Stimulated activated CD8-positive, alpha-beta memory T cell treated with anti-CD3 and anti-CD28 coated beads, Interleukin-12 subunit alpha, Interleukin-12 subunit beta, amount 100 ng/mL, for 24 hours (primary cell): ENCODE measurements at regions not wholly inside any gene's neighbourhood (a gene's known extent, or its start where the extent isn't known, plus 50 kb on each side); places are given as distances from the start of the nearest gene placed in this dataset.

Experiments
- DNase-seq: peaks from one replicate; pipeline ENCODE4 v3.0.0-alpha.2; 2020; ENCODE audit errors: extremely low read depth

DNA sequence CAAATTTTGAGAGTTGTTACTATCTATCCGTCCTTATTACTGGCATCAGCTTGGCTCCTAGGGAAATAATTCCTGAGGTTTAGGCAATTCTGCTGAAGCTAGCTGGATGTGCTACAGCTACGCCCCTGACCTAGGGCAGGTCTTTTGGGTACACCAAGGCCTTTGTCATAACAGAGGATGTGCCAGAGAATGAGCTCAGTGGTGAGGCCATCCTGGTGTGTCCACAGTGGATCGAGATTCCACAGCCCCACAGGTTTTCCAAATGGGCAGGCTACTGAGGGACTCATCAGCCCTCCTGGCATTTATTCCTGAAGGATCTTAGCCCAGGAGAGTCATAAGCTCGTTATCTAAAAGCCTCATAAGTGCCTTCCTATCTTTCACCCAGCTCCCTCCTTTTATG is 475.2 kb upstream of the USP24 start:
- no peak for DNase-seq

DNA sequence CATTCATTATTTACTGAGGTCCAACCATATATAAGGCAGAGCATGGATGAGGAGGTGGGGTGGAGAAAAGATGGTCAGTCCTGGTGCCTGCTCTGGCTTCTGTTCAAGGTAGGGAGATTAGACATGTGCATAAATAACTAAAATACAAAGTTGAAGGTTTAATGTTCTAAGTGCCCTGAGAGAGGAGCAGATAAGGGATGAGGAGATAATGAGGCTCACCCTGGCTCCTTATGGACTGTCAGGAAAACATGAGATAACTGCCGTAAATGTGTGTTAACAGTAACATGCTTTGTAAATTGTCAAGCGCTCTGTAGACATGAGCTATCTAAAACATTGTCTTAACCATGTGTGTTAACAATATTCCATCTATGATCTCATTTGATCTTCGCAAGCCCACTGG is 474.6 kb upstream of the USP24 start:
- DNase-seq: no peak

DNA sequence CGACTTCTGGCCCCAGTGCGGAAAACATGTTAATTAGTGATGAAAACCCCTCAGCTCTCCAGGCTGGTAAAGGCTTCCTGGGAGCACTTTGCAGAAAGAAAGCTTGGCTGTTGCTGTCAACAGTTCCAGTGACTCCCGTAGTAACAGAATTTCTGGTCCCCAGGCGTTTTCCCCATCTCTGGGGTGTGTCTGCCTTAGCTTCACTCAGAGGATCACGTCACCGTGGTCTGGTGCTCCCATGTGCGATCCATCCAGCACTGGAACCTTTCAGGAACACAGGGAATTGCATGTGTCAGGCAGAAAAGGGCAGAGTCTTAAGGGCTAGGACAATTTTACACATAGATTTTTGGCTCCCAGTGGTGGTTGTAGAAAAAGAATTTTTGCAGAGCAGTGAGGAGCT is 470.4 kb upstream of the USP24 start:
- DNase-seq: no peak

DNA sequence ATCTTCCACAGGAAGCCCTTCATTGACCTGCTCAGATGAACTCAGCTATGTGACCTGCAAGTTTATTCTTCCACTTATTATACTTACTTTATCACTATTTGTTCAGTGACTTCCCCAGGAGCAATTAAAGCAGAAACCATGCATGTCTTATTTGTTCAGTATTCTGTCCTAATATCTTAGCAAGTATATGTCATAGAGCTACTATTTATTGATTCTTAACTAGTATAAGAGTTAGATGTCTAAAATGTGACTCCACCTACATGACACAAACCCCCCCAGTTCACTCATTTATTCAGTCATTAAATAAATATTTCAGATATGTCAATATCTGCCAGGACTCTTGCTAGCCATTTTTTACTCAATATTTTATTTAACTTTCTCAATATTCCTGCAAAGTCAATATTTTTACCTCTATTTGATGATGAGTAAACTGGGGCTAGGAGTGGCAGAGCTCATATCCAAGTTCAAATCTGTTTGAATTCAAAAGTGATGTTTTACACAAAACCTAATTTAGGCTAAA is 469.0 kb upstream of the USP24 start:
- no peak for DNase-seq

DNA sequence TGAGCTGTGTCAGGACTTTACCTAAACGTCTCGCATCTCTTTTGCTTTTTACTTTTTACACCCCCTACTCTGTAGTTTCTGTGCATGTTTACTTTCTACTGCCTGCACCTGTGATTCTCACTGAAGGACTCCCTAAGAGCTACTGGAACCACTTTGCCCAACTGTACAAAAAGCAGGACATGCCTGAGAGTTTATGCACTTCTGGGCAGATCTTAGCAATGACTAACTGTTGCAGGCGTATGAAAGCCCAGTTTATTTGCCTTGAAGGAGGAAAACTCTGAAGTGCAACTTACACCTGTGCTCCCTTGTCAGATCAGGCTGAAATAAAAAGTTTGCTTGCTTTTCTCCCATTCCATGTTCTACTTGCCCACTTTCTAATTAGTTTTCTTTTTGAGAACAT is 467.0 kb upstream of the USP24 start:
- no peak for DNase-seq

DNA sequence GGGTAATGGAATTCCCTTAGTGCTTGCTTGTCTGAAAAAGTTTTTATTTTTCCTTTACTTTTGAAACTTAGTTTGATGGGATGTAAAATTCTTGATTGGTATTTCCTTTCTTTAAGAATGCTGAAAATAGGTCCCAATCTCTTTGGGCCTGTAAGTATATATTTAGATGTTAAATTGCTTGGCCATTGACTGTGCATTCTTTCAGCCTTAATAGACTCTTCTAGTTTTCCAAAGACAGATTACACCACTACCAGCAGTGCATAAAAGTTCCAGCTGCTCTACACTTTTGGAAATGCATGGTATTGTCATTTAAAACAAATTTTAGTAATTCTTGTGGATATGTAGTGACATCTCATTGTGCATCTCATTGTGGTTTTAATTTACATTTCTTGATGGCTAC is 464.8 kb upstream of the USP24 start:
- no peak for DNase-seq

DNA sequence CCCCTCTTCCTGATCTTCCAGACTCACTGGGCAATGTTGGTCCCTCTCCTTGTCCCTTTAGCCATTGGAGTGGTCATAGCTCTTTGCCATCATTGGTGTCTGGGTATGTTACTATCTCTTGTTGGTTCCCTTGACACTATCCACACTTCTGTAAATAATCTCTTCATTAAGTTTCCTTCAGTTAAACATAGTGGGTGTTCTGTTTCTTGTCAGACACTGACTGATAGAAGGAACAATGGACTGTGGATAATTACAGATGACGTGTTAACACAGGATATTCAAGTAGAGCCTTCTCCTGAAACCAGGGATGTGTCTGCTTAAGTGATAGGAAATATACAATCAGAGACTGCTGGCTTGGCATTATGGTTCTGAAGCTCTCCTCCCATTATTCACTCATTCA is 458.3 kb upstream of the USP24 start:
- DNase-seq: no peak

DNA sequence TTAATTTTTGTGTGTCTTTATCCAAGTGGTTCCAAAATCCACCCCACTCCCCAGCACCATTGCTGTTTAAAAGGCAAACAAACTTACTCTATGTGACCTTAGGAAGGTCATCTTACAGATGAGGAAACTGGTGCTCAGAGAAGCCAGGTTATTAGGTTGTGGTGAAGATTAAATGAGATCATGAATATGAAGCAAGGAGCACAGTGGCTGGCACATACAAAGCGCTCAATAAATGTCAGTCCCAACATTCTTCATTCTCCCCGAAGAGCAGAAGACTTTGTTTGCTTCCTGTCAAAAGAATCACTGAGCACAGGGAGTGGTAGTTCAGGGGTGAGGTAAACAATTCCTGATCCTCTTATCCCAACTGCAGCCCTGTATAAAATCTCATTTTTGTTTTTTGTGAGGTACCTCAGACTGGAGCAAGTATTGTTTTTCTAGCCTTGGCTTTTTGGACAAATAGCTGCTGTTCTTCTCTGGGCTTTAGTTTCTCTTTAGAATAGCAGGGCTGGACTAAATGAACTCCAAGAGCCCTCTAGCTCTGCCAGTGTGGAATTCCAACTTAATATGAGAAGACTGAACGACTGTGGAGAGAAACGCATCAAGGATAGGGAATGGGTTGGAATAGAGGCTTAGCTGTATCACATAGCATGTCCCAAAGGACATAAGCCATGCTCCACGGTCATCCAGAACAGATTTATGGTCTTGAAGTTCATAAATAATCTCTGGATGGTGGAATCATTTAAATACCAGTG is 455.3 kb upstream of the USP24 start:
- no peak for DNase-seq

DNA sequence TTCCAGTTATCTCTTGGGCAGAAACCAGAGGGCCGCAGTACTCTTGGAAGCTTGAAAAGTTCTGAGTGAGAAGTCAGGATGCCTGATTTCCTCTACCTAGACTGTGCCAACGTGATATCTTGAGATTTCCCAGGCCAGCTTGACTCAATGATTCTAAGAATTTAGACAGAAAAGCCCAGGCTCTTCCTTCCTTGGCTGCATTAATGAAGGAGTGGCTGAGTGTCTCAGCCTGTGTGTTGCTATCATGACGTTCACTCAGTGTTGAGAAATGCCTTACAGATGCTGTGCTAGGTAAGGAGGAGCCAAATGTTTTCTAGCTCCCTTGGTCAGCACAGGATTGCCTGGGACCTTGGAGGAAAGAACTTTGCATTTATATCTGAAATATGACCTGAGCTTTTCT is 454.1 kb upstream of the USP24 start:
- DNase-seq: no peak

DNA sequence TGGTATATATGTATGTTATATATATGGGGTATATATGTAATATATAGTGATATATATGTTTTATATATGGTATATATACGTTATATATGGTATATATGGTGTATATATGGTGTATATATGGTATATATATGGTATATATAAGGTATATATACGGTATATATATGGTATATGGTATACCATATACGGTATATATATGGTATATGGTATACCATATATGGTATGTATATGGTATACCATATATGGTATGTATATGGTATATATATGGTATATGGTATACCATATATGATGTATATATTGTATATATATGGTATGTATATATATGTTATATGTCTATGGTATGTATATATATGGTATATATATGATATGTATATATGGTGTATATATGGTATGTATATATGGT is 447.7 kb upstream of the USP24 start:
- no peak for DNase-seq

DNA sequence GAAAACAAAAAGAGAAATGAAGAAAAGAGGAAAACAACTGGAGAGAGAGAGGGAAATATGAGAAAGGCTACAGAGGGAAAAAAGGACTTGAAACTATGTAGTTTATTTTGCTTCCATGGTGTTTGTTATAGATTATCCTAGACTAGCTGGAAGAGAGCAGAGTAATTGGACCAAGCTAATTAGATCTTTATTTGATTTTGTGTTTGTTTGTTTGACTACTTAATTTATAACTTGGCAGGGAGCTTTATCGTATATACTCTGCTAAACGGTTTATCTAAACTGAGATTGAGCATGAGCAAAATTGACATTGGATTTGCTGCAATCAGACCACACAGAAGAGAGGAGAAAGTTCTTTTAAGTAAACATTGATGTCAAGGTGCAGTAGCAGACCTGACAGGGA is 443.8 kb upstream of the USP24 start:
- DNase-seq: no peak

DNA sequence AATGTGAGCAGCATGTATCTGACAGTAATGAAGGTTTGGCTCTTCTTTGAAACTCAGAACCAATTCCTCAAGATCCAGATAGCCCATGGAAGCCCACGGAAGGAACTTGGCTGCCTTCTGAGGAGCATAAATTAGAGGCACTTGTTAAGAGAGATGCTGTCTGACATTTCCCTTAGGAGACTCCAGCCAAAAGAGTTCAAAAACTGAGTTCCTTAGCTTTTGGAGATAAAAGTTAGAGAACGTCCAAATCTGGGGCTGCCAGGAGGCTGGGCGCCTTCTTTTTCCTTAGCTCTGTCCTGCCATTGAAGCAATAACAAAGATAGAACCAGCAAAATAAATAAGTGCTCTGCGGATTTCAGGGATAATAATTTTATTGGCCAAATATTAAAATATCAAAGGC is 439.6 kb upstream of the USP24 start:
- DNase-seq: no peak

DNA sequence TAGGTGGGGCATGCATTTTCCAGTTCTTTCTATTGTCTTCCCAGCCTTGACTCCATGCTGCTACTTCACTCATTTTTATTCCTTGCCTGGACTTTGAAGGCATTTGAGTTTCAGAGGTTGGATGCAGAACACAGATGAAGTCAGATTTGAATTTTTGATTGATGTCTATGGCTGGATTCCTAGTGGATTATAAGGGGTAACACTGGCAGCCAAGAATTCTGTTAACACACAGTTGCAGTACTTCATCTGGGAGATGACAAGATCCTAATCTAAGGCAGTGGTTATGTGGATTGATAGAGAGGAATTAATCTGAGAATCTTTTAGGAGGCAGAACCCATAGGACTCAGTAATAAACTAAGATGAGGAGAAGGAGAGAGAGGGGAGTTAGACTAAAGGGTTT is 439.0 kb upstream of the USP24 start:
- DNase-seq: no peak

DNA sequence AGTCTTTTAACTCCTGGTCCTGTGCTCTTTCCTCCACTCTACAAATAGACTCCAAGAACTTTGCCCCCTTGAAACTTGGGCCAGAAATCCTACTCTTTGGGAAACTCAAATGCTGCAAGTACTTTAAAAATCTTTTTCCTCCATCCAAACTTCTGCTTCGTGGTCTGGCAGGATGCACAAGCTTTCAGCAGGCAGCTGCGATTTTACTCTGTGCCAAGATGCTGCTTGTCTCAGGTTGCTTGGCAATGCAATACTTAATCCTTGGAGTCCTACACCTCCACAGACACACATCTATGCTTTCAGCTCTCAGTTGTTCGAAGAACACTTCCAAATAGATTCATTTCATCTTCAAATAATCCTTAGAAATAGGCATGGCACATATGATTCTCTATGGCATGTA is 435.3 kb upstream of the USP24 start:
- no peak for DNase-seq

DNA sequence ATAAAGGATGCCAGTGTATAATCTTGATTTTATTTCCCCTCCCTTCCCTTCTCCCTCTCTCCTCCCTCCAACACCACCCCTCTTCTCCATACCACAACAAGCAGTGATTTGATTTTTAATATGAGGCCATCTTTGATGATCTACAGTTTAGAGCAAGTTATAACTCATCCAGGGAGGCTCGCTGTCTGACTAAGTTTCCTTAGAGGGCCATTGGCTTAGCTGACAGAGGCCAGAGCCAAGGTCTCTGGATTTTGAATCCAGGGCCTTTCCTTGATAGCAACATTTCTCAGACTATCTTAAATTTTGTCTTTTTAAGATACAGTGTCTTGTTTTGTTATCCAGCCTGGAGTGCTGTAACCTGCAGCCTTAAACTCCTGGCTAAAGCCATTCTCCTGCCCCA is 431.0 kb upstream of the USP24 start:
- no peak for DNase-seq

DNA sequence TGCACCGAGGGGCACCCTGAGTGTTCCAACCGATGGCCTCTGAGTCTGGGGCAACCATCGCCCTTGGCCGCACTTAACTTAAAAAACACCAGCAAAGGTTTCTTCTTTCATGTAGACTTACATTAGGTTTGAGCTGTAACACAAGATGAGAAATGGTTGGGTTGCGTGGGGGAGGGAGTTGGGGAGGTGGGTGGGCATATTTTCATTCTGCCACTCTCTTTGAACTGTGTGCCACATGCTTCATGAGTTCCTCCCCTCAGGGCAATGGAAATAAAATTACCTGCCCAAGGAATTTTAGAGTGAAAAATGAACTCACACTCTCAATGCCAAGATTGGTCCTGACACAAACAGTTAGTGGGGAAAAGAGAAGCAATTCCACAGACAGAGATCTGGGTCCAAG is 430.1 kb upstream of the USP24 start:
- no peak for DNase-seq

DNA sequence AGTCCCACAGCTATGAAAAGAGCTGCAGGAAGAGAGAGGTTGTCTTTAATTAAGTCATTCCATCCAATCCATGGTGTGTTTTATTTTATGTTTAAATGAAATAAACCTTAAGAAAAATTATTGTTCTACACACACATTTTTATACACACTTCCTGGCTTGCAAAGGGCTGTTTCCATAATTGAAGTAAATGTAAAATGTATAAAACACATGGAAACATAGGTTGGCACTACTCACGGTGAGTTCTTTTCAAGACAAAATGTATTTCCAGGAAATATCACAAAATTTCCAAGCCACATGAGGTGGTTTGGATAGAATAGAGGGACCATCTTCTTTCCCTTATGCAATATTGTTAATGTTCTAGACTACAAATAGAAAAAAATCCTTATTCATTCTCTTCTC is 426.8 kb upstream of the USP24 start:
- DNase-seq: no peak

DNA sequence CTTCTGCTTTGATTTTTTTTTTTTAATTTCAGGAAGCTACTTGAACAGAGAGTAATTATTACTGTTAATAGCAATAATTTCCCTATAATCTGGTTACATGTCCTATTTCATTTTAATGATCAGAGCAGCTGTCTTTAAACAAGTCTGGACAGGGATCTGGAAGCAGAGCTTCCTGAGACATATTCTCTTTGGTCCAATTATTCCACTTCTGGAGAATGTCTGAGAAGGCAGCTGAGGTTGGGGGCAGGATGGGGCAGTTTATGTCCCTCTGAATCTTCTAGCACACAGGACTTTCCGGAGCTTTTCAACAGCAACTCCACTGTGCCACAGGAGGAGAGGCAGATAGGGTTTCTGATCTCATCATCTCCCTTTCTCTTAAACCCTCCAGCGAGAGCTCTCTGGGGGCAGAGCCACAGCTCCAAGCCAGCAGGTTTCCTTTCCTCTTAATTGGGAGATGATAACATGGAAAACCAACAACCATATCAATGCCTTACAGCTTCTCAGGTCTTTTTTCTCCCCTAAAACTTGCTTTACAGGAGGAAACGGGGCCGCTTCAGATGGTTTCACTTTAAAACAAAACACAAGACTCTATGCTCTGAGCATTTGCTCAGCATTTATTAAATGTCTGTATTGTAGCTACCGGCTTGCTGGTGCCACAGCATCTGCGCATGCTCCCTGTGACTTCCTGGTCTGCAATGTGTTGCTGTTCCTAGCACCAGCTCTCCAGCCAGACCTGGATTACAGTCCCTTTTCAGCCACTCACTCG is 425.7 kb upstream of the USP24 start:
- peak; percentile 2 for DNase-seq

DNA sequence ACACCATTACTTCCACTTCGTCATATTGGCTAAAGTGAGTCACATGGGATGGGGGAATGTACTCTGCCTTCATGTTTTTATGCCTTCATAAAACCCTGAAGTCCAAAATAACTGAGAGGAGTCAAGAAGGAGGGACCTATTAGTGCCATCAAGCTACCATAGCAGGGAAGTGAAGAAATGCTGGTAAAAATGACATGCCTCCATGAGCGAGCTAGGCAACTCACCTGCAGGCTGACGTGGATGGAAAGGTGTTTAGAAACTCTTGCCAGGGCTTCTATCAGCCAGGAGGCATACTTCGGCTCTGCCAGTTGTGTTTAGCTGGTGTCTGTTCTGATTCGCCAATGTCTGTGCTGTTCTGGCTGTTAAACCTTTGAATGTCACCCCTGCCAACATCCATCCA is 424.4 kb upstream of the USP24 start:
- no peak for DNase-seq

DNA sequence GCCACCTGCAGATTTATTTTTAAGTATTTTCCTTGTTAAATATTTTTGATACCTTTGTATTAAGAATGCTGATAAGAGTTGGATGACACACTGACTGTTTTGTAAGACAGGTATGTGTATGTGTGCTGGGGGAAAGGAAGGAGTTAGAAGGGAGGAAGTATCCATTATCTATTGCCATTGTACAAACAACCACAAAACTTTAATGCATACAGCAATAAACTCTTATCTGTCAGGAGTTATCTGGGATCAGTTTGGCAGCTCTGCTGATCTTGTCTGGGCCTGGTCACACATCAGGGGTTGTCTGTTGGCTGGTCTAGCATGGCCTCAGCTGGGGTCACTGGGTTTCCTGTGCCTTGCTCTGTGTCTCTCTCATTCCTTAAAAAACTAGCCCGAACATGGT is 423.9 kb upstream of the USP24 start:
- DNase-seq: no peak

DNA sequence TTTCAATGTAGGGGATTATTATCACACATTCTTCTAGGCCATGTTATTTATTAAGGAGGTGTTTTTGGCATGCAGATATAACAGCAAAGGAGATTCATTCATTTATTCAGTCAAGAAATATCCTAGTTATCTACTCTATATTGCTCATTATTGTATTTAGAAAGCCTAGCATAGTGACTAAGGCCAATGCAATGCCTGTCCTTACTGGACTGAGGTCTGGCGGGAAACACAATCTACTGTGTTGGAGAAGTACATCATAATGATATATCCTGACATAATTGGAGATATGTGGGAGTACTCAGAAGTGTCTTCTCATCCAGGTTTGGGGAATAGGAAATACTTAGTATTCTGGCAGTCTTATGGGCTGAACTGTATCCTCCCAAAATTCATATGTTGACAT is 421.5 kb upstream of the USP24 start:
- no peak for DNase-seq

DNA sequence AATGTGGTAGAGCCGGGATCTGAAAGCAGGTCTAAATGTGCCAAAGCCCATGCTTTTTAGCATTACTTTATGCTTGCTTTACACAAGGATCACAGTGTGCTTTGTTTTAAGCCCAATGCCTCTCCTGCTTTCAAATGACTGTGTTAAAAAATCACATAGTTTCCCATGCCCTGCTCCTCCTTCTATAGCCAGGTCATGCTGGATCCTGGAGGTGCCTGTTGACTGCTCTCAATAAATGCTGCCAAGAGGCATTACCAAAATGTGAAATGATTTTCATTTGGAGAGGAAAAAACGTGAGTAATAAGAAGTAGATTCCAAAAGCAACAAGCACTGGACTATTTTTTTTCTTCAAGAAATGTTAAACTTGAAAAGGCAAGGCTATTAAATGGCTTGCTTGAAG is 420.7 kb upstream of the USP24 start:
- DNase-seq: no peak

DNA sequence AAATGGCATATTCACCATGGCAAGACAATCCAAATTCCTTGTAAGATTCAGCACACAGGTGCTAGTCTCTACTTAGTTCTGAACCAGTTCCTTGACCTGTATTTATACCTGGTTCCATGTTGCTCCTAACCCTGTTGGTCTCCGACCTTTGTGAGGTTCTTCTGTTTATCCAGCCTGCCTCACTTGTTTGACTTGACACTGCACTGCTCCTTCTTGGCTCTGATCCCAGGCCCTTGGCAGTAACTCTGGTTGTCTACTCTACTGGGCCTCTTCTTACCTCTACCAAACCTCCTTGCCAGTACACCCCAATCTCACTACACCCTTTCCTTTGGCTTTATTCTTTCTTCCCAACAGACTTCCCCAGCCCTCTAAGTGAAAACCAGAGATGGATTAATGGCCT is 419.4 kb upstream of the USP24 start:
- DNase-seq: no peak

DNA sequence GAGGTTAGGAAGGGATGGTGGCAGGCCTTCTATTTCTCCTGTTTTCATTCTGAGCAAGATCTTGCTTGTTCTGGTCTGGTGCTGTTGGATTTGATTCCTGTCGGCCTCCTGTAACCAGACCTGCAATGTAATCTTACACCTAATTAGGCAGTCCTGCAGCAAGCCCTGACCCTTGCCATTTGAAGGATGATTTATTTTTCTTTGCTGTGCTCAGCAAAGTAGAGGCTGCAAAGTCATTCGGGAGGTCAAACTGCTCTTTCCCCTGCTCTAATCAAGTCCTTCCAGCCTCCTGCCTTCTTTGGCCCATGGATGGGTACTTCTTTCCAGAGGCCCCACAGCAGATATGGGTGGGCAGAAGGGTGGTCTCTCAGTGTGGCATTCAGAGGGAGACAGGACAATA is 417.7 kb upstream of the USP24 start:
- no peak for DNase-seq
